ENCODE measurements at regions not wholly inside any gene's neighbourhood (a gene's known extent, or its start where the extent isn't known, plus 50 kb on each side); places are given as distances from the start of the nearest gene placed in this dataset.

- Histone ChIP-seq H3K36me3 (ENCODE audit: control insufficient read depth, insufficient read depth, low read length) (no peaks in the 10 kb centered on the region), H4K20me1 (ENCODE audit: control insufficient read depth, extremely low read depth, insufficient read depth, low read length) (no peaks in the 10 kb centered on the region), H3K9me3 (ENCODE audit: control insufficient read depth, insufficient read depth, low read depth, low read length) (no peaks in the 10 kb centered on the region), H3K79me2 (ENCODE audit: control insufficient read depth, insufficient read depth, low read length) (no peaks in the 10 kb centered on the region), H3K9ac (ENCODE audit: insufficient read depth, low read length) (no peak overlapping the region), H2AFZ (ENCODE audit: low read length) (no peak overlapping the region), H3K4me1 (ENCODE audit: control insufficient read depth, extremely low read depth, insufficient read depth, low read length) (no peaks in the 10 kb centered on the region), H3K27ac (ENCODE audit: insufficient read depth, low read length) (no peak overlapping the region), H3K27me3 (ENCODE audit: control insufficient read depth, insufficient read depth, low read length) (no peaks in the 10 kb centered on the region), H3K4me3 (replicated peaks in 1 of 4; ENCODE audit: control extremely low read depth in 1 of 4, insufficient read depth in 1 of 4, low read depth in 3 of 4, low read length in 4 of 4) (no peak overlapping the region), H3K4me2 (ENCODE audit: extremely low read depth, insufficient read depth, low read length) (no peak overlapping the region)
- no peak for TF ChIP-seq EZH2 (IDR thresholded peaks at IDR 0.05; ENCODE audit: low read length, missing control alignments)
- TF ChIP-seq, protein P1, sequence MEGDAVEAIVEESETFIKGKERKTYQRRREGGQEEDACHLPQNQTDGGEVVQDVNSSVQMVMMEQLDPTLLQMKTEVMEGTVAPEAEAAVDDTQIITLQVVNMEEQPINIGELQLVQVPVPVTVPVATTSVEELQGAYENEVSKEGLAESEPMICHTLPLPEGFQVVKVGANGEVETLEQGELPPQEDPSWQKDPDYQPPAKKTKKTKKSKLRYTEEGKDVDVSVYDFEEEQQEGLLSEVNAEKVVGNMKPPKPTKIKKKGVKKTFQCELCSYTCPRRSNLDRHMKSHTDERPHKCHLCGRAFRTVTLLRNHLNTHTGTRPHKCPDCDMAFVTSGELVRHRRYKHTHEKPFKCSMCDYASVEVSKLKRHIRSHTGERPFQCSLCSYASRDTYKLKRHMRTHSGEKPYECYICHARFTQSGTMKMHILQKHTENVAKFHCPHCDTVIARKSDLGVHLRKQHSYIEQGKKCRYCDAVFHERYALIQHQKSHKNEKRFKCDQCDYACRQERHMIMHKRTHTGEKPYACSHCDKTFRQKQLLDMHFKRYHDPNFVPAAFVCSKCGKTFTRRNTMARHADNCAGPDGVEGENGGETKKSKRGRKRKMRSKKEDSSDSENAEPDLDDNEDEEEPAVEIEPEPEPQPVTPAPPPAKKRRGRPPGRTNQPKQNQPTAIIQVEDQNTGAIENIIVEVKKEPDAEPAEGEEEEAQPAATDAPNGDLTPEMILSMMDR (conservative IDR thresholded peaks at IDR 0.05 in 1 of 2, IDR thresholded peaks at IDR 0.05 in 1 of 2; ENCODE audit: low read depth in 1 of 2, low read length in 2 of 2) = no peak
- no peak for DNase-seq (ENCODE audit: low read depth in 2 of 2)
Observed at GRCh38 chr11:43119275-43119970, 192.4 kb upstream of the API5 start.

DNA sequence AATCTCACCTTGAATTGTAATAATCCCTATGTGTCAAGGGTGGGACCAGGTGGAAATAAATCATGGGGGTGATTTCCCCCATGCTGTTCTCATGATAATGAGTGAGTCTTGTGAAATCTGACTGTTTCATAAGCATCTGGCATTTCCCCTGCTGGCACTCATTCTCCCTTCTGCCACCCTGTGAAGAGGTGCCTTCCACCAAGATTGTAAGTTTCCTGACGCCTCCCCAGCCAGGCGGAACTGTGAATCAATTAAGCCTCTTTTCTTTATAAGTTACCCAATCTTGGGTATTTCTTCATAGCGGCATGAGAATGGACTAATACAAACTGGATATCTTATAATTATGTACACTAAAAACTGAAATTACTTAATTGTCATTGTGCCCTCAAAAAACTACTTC lies 189.2 kb upstream of the API5 start:
- H3K27ac ChIP-seq (ENCODE audit: insufficient read depth, low read length) = no peak overlapping the region
- DNase-seq (ENCODE audit: low read depth in 2 of 2) = no peak

GRCh38 chr11:43123443-43123842 lies 188.4 kb upstream of the API5 start:
- Histone ChIP-seq H2AFZ (ENCODE audit: low read length) (no peak overlapping the region), H3K4me3 (replicated peaks in 1 of 4; ENCODE audit: control extremely low read depth in 1 of 4, insufficient read depth in 1 of 4, low read depth in 3 of 4, low read length in 4 of 4) (no peak overlapping the region), H3K27me3 (ENCODE audit: control insufficient read depth, insufficient read depth, low read length) (no peaks in the 10 kb centered on the region), H3K27ac (ENCODE audit: insufficient read depth, low read length) (no peak overlapping the region), H3K79me2 (ENCODE audit: control insufficient read depth, insufficient read depth, low read length) (no peaks in the 10 kb centered on the region), H3K36me3 (ENCODE audit: control insufficient read depth, insufficient read depth, low read length) (no peaks in the 10 kb centered on the region), H3K9me3 (ENCODE audit: control insufficient read depth, insufficient read depth, low read depth, low read length) (no peaks in the 10 kb centered on the region), H3K9ac (ENCODE audit: insufficient read depth, low read length) (no peak overlapping the region), H3K4me1 (ENCODE audit: control insufficient read depth, extremely low read depth, insufficient read depth, low read length) (no peaks in the 10 kb centered on the region), H3K4me2 (ENCODE audit: extremely low read depth, insufficient read depth, low read length) (no peak overlapping the region), H4K20me1 (ENCODE audit: control insufficient read depth, extremely low read depth, insufficient read depth, low read length) (no peaks in the 10 kb centered on the region)
- DNase-seq (ENCODE audit: low read depth in 2 of 2) = no peak
- no peak for TF ChIP-seq EZH2 (IDR thresholded peaks at IDR 0.05; ENCODE audit: low read length, missing control alignments)
- TF ChIP-seq, protein P1 (conservative IDR thresholded peaks at IDR 0.05 in 1 of 2, IDR thresholded peaks at IDR 0.05 in 1 of 2; ENCODE audit: low read depth in 1 of 2, low read length in 2 of 2) = no peak

More for the DNA sequence above, 189.2 kb upstream of the API5 start:
- H4K20me1 ChIP-seq (ENCODE audit: control insufficient read depth, extremely low read depth, insufficient read depth, low read length) = no peaks in the 10 kb centered on the region
- no peak overlapping the region for H3K4me2 ChIP-seq (ENCODE audit: extremely low read depth, insufficient read depth, low read length)
- H3K36me3 ChIP-seq (ENCODE audit: control insufficient read depth, insufficient read depth, low read length) = no peaks in the 10 kb centered on the region
- H3K9me3 ChIP-seq (ENCODE audit: control insufficient read depth, insufficient read depth, low read depth, low read length) = no peaks in the 10 kb centered on the region
- no peak overlapping the region for H2AFZ ChIP-seq (ENCODE audit: low read length)
- no peak overlapping the region for H3K4me3 ChIP-seq (replicated peaks in 1 of 4; ENCODE audit: control extremely low read depth in 1 of 4, insufficient read depth in 1 of 4, low read depth in 3 of 4, low read length in 4 of 4)
- no peak overlapping the region for H3K9ac ChIP-seq (ENCODE audit: insufficient read depth, low read length)
- H3K27me3 ChIP-seq (ENCODE audit: control insufficient read depth, insufficient read depth, low read length) = no peaks in the 10 kb centered on the region
- no peaks in the 10 kb centered on the region for H3K79me2 ChIP-seq (ENCODE audit: control insufficient read depth, insufficient read depth, low read length)
- H3K4me1 ChIP-seq (ENCODE audit: control insufficient read depth, extremely low read depth, insufficient read depth, low read length) = no peaks in the 10 kb centered on the region
- TF ChIP-seq EZH2 (IDR thresholded peaks at IDR 0.05; ENCODE audit: low read length, missing control alignments) = no peak
- TF ChIP-seq, protein P1 (conservative IDR thresholded peaks at IDR 0.05 in 1 of 2, IDR thresholded peaks at IDR 0.05 in 1 of 2; ENCODE audit: low read depth in 1 of 2, low read length in 2 of 2) = no peak
